Astrocyte of the cerebellum (primary cell): ENCODE measurements at regions not wholly inside any gene's neighbourhood (a gene's known extent, or its start where the extent isn't known, plus 50 kb on each side); places are given as distances from the start of the nearest gene placed in this dataset.

ENCODE experiments used
- DNase-seq: peaks from one replicate; pipeline ENCODE4 v3.0.0-alpha.2; 2011; ENCODE audit warnings: low read depth
- H3K4me3 ChIP-seq: 2 replicates; pipeline ENCODE4 v1.5.1; 2011; ENCODE audit warnings: mild to moderate bottlenecking, low read depth, low read length, moderate library complexity
- CTCF ChIP-seq: IDR thresholded peaks from 2 replicates; pipeline ENCODE4 v1.5.1; 2012; ENCODE audit warnings: low read length, low read depth, moderate library complexity, mild to moderate bottlenecking; ENCODE audit errors: missing control alignments
- in situ Hi-C: cut with HindIII; loops from 2 replicates; pipeline ENCODE4 v1.10.0; 2017; ENCODE audit warnings: low sequenced_read_pairs

GRCh38 chr12:82047446-82047845 is 288.3 kb upstream of the PPFIA2 start:
- TF ChIP-seq CTCF, result no peak
- in situ Hi-C loops, result no loop called here
- H3K4me3 ChIP-seq, result no peak overlapping the region
- DNase-seq, result no peak

- no peak for TF ChIP-seq CTCF
- H3K4me3 ChIP-seq, result no peak overlapping the region
- no peak for DNase-seq
- in situ Hi-C loops, result no loop called here
Observed at GRCh38 chr12:82040987-82041743, 282.0 kb upstream of the PPFIA2 start.

DNA sequence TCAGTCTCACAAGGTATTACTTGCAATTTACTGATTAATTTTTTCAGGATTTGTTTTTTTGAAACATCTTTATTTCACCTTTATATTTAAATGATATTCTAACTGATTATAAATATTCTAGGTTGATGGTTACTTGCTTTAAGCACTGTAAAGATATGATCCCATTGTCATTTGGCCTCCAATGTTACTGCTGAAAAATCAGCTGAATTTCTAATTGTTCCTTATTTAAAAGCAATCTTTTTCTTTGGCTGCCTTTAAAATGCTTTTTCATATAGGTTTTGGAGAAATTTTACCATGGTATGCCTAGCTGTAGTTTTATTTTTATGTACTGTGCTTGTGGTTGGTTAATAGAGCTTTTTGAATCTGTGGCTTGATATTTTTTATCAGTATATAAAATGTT is 275.6 kb upstream of the PPFIA2 start:
- no peak overlapping the region for H3K4me3 ChIP-seq
- in situ Hi-C loops, result no loop called here
- no peak for DNase-seq
- TF ChIP-seq CTCF, result no peak

GRCh38 chr12:82029936-82030335 is 270.8 kb upstream of the PPFIA2 start:
- no peak for TF ChIP-seq CTCF
- DNase-seq, result no peak
- in situ Hi-C loops, result no loop called here
- H3K4me3 ChIP-seq, result no peak overlapping the region

DNA sequence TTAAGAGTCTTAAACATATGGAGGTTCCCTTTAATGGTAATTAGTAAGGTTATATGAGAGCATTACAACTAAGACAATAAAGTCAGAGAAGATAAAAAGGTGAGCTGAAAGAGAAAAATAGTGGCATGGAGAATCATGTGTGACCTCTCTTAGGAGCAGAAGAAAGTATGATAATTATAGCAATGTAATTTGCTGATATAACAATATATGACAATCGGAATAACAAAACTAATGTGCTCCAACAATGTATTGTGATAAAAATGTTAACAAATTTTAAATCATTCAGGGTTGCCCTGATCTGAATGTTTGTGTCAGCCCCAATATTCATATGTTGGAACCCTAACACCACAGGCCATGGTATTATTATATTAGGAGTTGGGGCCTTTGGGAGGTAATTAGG is 269.6 kb upstream of the PPFIA2 start:
- H3K4me3 ChIP-seq, result no peak overlapping the region
- in situ Hi-C loops, result no loop called here
- no peak for TF ChIP-seq CTCF
- no peak for DNase-seq

DNA sequence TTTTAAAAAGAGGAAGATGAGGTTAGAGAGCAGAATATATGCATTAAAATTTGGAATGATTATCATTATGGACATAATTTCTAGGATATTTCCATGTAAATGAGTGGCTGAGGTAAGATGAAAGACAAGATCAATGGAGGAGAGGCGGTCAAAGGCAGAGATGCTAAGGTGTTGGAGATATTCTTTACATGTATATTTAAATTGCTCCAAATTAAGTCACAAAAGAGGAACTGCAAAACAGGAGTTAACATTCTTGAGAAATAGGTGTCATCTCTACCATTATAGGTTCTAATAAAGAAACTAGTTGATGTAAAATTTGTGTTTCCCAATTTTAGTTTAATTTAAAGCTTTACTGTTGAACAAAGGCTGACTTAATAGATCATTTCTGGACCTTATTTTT is 268.5 kb upstream of the PPFIA2 start:
- in situ Hi-C loops, result no loop called here
- DNase-seq, result no peak
- H3K4me3 ChIP-seq, result no peak overlapping the region
- TF ChIP-seq CTCF, result no peak
